CD4-positive, CD25-positive, alpha-beta regulatory T cell (primary cell): ENCODE measurements at regions not wholly inside any gene's neighbourhood (a gene's known extent, or its start where the extent isn't known, plus 50 kb on each side); places are given as distances from the start of the nearest gene placed in this dataset.
"Not testable (repeated sequence)": the region's sequence is repeated elsewhere in the genome, so short reads cannot be mapped to it uniquely, and the experiment has no call there.

Source experiments
- ATAC-seq, 2 donors: fragments of 150-1000 bp; cut with Tn5 transposase; one replicate each; pipeline ENCODE4 v1.10.0; 2021; ENCODE audit warnings: low read depth in 2 of 2, moderate number of reproducible peaks in 2 of 2, moderate library complexity in 1 of 2
- DNase-seq, 3 donors: peaks; one replicate each; pipeline versions ENCODE4 v3.0.0 to v3.0.0-alpha.2; 2012 to 2022; ENCODE audit warnings: mixed read lengths in 1 of 3
- H3K27ac ChIP-seq: one replicate; pipeline ENCODE4 v1.7.0; 2013; ENCODE audit warnings: mild to moderate bottlenecking, low read length; ENCODE audit not compliant: insufficient read depth, poor library complexity, severe bottlenecking
- H3K27me3 ChIP-seq: one replicate; pipeline ENCODE4 v1.7.0; 2013; ENCODE audit warnings: low read length; ENCODE audit not compliant: control insufficient read depth, insufficient read depth
- H3K36me3 ChIP-seq: one replicate; pipeline ENCODE4 v1.7.0; 2013; ENCODE audit warnings: mild to moderate bottlenecking, low read length, moderate library complexity; ENCODE audit not compliant: control insufficient read depth, insufficient read depth
- H3K4me1 ChIP-seq: 2 replicates; pipeline ENCODE4 v1.7.0; 2013; ENCODE audit warnings: mild to moderate bottlenecking, low read length; ENCODE audit not compliant: insufficient read depth, control insufficient read depth, poor library complexity, severe bottlenecking
- H3K4me3 ChIP-seq: one replicate; pipeline ENCODE4 v1.7.0; 2013; ENCODE audit warnings: low read depth, mild to moderate bottlenecking, low read length, moderate library complexity
- H3K9me3 ChIP-seq, 2 experiments: 1 replicate in 1 of 2; 2 replicates in 1 of 2; pipeline ENCODE4 v1.7.0; 2013; ENCODE audit warnings: low read length in 2 of 2, mild to moderate bottlenecking in 1 of 2, moderate library complexity in 1 of 2; ENCODE audit not compliant: control insufficient read depth in 2 of 2
- H3K27ac Mint-ChIP-seq, 3 donors: one replicate each; pipeline ENCODE4 v1.8.0; 2020 to 2022; ENCODE audit warnings: mild to moderate bottlenecking in 3 of 3, mixed read lengths in 3 of 3, moderate library complexity in 2 of 3
- H3K27me3 Mint-ChIP-seq: one replicate; pipeline ENCODE4 v1.8.0; 2022; ENCODE audit warnings: mild to moderate bottlenecking, mixed read lengths
- H3K36me3 Mint-ChIP-seq: one replicate; pipeline ENCODE4 v1.8.0; 2020; ENCODE audit warnings: mixed read lengths
- H3K4me1 Mint-ChIP-seq, 4 donors: one replicate each; pipeline ENCODE4 v1.8.0; 2020 to 2022; ENCODE audit warnings: mixed read lengths in 4 of 4, mild to moderate bottlenecking in 1 of 4
- H3K4me3 Mint-ChIP-seq, 4 donors: one replicate each; pipeline ENCODE4 v1.8.0; 2020 to 2022; ENCODE audit warnings: mild to moderate bottlenecking in 4 of 4, mixed read lengths in 4 of 4, moderate library complexity in 3 of 4
- H3K9me3 Mint-ChIP-seq, 7 donors: one replicate each; pipeline ENCODE4 v1.8.0; 2020 to 2022; ENCODE audit warnings: mixed read lengths in 7 of 7, mild to moderate bottlenecking in 3 of 7, moderate library complexity in 2 of 7

- peaks cover 42% of the 10 kb centered on the region for H3K27me3 Mint-ChIP-seq
- H3K4me1 ChIP-seq, H3K4me3 Mint-ChIP-seq, H3K27ac Mint-ChIP-seq, H3K4me3 ChIP-seq, H3K9me3 ChIP-seq, H3K36me3 Mint-ChIP-seq, H3K9me3 Mint-ChIP-seq, H3K36me3 ChIP-seq, H3K27ac ChIP-seq, H3K4me1 Mint-ChIP-seq, ATAC-seq: not testable (repeated sequence)
- DNase-seq, result peak in 1 of 3 donors; percentile 23
- H3K27me3 ChIP-seq, result peaks cover 18% of the 10 kb centered on the region
These were observed 137.8 kb upstream of the GRK3 start for GRCh38 chr22:25426530-25427308.

- not testable (repeated sequence) for H3K36me3 Mint-ChIP-seq, H3K4me3 ChIP-seq, DNase-seq, H3K27me3 Mint-ChIP-seq, H3K4me1 ChIP-seq, H3K4me3 Mint-ChIP-seq, H3K27ac ChIP-seq, H3K36me3 ChIP-seq, H3K4me1 Mint-ChIP-seq, H3K27me3 ChIP-seq, H3K9me3 ChIP-seq, ATAC-seq, H3K27ac Mint-ChIP-seq, H3K9me3 Mint-ChIP-seq
These were observed 132.7 kb upstream of the GRK3 start for GRCh38 chr22:25431637-25432342.

GRCh38 chr22:25433381-25433970, 131.0 kb upstream of the GRK3 start:
- not testable (repeated sequence) for H3K4me1 ChIP-seq, H3K9me3 Mint-ChIP-seq, H3K4me1 Mint-ChIP-seq, H3K27me3 Mint-ChIP-seq, DNase-seq, H3K27ac ChIP-seq, H3K9me3 ChIP-seq, H3K36me3 Mint-ChIP-seq, H3K4me3 ChIP-seq, H3K27me3 ChIP-seq, H3K4me3 Mint-ChIP-seq, H3K36me3 ChIP-seq, ATAC-seq
- H3K27ac Mint-ChIP-seq, result peak overlapping the region in 1 of 3 donors; percentile 47

- Histone ChIP-seq H3K4me3 (no peak overlapping the region), H3K4me1 (no peaks in the 10 kb centered on the region), H3K36me3 (no peaks in the 10 kb centered on the region), H3K27me3 (no peaks in the 10 kb centered on the region), H3K27ac (no peak overlapping the region), H3K9me3 (no peaks in the 10 kb centered on the region)
- DNase-seq (no peak), ATAC-seq (no peak)
- H3K4me3 Mint-ChIP-seq, result no peak overlapping the region
- peaks cover 0 to 1% (median 0%) of the 10 kb centered on the region in 7 donors for H3K9me3 Mint-ChIP-seq
- H3K36me3 Mint-ChIP-seq, result no peaks in the 10 kb centered on the region
- peaks cover 4% of the 10 kb centered on the region for H3K27me3 Mint-ChIP-seq
- H3K27ac Mint-ChIP-seq, result peak overlapping the region in 1 of 3 donors; percentile 52
- no peaks in the 10 kb centered on the region for H3K4me1 Mint-ChIP-seq
These were observed 126.9 kb upstream of the GRK3 start for GRCh38 chr22:25437414-25438160.

GRCh38 chr22:25447067-25447685, 117.3 kb upstream of the GRK3 start:
- DNase-seq, result no peak

GRCh38 chr22:25447686-25448434, 116.6 kb upstream of the GRK3 start:
- H3K9me3 Mint-ChIP-seq, result peaks cover 0 to 1% (median 0%) of the 10 kb centered on the region in 7 donors
- Histone ChIP-seq H3K4me3 (peak overlapping the region; percentile 96), H3K27me3 (no peaks in the 10 kb centered on the region), H3K9me3 (no peaks in the 10 kb centered on the region), H3K4me1 (peaks cover 40% of the 10 kb centered on the region), H3K27ac (peak overlapping the region; percentile 66), H3K36me3 (no peaks in the 10 kb centered on the region)
- H3K4me3 Mint-ChIP-seq, result peak overlapping the region; percentile 92 to 97 (median 94)
- H3K4me1 Mint-ChIP-seq, result peaks cover 26 to 47% (median 32%) of the 10 kb centered on the region in 4 donors
- peaks cover 3% of the 10 kb centered on the region for H3K36me3 Mint-ChIP-seq
- H3K27ac Mint-ChIP-seq, result peak overlapping the region; percentile 81 to 94 (median 89)
- H3K27me3 Mint-ChIP-seq, result no peaks in the 10 kb centered on the region
- peak; percentile 95 for ATAC-seq
- DNase-seq, result peak; percentile 84 to 90 (median 87)

More at GRCh38 chr22:25447067-25447685, 117.3 kb upstream of the GRK3 start:
- no peak overlapping the region for H3K4me3 ChIP-seq
- H3K27me3 ChIP-seq, result no peaks in the 10 kb centered on the region
- H3K9me3 ChIP-seq, result no peaks in the 10 kb centered on the region
- H3K4me1 ChIP-seq, result peaks cover 34% of the 10 kb centered on the region
- H3K4me3 Mint-ChIP-seq, result peak overlapping the region; percentile 92 to 97 (median 94)
- no peak for ATAC-seq
- H3K27me3 Mint-ChIP-seq, result no peaks in the 10 kb centered on the region
- H3K9me3 Mint-ChIP-seq, result peaks cover 0 to 1% (median 0%) of the 10 kb centered on the region in 7 donors
- H3K36me3 ChIP-seq, result no peaks in the 10 kb centered on the region
- peaks cover 3% of the 10 kb centered on the region for H3K36me3 Mint-ChIP-seq
- peak overlapping the region in 2 of 3 donors; percentile 69 to 94 for H3K27ac Mint-ChIP-seq
- H3K4me1 Mint-ChIP-seq, result peaks cover 22 to 40% (median 26%) of the 10 kb centered on the region in 4 donors
- no peak overlapping the region for H3K27ac ChIP-seq
